GM21576 (cell line): ENCODE measurements at regions not wholly inside any gene's neighbourhood (a gene's known extent, or its start where the extent isn't known, plus 50 kb on each side); places are given as distances from the start of the nearest gene placed in this dataset.

Experiments
- ATAC-seq: cut with Tn5 transposase; IDR thresholded peaks from one replicate; pipeline ENCODE4 v1.9.1; 2021; ENCODE audit warnings: mild to moderate bottlenecking, moderate library complexity; ENCODE audit not compliant: unreplicated experiment

DNA sequence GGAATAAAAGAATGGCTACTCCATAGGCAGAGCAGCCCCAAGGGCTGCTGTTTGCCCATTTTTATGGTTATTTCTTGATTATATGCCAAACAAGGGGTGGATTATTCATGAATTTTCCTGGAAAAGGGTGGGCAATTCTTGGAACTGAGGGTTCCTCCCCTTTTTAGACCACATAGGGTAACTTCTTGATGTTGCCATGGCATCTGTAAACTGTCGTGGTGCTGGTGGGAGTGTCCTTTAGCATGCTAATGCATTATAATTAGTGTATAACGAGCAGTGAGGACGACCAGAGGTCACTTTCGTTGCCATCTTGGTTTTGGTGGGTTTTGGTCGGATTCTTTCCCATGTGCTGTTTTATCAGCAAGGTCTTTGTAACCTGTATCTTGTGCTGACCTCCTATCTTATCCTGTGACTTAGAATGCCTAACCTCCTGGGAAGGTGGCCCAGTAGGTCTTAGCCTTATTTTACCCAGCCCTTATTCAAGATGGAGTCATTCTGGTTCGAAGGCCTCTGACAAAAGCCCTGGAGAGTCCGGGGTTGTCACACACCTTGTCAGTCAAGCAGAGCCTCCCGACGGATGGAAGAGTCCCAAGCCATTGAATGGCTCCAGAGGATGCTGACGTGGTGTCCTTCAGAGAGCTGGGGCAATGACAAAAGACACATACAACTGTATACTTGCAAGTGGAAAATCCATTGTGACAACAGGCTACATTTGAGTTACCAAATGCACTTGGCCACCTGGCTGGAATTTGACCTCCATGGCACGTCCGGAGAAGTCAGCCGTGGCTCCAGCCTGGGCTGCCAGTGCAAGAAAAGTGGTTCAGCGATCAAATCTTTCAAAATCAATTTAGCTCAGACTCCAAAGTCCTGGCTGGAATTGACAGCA, 67.1 kb upstream of the CLINT1 start:
- no peak for ATAC-seq

DNA sequence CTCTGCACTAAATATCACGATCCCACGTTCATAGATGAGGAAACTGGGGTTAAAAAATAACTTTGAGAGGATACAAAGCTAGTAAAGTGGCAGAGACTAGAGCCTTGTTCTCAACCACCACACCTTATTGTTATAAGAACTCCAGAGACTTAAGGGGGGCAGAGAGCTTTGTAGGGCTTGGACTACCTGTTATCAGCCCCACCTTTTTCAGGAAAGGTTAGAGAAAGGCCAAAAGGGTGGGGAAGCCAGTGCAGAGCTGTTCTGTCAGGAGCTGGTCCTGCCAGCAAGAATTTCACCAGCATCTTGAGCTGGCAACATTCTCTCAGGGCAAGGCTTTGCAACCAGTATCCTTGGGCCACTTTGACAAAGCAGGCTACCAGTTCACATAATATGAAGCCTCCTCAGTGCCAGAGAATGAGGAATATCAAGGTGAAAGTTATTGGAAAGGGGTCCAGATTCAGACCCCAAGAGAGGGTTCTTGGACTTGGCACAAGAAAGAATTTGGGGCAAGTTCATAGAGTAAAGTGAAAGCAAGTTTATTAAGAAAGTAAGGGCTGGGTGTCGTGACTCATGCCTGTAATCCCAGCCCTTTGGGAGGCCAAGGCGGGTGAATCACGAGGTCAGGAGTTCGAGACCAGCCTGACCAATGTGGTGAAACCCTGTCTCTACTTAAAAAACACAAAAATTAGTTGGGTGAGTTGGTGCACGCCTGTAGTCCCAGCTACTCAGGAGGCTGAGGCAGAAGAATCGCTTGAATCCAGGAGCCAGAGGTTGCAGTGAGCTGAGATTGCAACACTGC, 66.2 kb upstream of the CLINT1 start:
- no peak for ATAC-seq

DNA sequence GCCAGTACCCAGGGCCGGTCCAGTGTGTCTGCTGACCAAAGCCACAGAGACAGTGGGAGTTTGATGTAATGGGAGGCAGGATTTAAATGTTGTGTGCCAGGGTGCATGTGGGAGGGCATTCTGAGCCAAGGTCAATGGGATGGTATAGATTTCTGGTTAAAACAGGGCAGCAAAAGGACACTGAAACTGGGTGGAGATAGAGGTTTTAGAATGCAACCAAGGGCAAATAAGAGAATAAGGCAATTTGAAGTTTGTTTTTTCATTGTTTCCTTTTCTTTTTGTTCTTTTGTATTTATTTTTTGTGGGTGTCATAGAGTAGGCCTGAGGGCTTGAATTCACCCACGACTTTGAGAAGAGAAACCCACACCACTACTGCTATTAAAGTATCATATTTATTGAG, 65.5 kb upstream of the CLINT1 start:
- no peak for ATAC-seq

DNA sequence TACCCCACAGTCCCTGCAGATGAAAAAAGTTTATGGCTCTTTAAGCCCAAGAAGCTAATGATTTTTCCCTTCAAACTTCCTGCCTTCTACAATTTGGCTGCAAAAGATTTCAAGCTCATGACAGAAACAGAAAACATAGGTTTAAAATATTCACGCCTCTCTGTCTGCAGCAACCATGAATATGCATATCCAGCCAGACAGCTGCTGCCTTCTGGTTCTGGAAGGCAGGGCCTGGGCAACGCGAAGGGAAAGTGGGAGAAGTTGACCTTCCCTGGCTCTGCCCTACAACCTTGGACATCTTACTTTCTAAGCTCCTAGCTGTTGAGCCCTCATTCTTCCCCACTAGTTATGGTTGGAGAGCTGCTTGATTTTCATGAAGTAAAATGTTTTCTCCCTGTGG, 64.8 kb upstream of the CLINT1 start:
- ATAC-seq = no peak

DNA sequence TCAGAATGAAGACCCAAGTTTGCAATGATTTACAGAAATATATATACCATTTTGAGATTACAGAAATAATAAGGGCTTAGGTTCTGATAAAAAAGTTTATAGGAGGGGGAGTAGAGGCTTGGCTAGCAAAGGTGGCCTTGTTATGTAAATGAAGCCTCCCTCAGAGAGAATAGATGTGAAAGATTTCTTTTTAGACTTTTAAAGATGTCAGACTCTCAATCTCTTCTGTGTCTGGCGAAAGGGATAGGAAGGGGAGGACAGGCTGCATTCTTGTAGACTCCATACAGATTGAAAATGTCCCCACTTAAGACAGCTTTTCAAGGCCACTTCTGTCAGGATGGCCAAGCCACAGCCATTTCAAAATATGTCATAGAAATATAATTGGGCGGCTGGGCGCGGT, 63.1 kb upstream of the CLINT1 start:
- ATAC-seq = no peak

DNA sequence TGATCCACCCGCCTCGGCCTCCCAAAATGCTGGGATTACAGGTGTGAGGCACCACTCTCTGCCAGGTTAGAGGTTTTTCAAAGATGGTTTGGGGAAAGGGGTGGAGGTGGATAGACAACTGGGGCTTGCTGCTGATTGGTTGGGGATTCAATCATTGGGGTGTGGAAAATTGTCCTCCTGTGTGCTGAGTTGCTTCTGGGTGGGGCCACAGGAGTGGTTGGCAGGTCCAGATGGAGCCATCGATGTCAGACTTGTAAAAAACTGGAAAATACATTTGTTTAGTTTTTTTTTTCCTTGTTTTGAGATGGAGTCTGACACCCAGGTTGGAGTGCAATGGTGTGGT, 61.9 kb upstream of the CLINT1 start:
- no peak for ATAC-seq

DNA sequence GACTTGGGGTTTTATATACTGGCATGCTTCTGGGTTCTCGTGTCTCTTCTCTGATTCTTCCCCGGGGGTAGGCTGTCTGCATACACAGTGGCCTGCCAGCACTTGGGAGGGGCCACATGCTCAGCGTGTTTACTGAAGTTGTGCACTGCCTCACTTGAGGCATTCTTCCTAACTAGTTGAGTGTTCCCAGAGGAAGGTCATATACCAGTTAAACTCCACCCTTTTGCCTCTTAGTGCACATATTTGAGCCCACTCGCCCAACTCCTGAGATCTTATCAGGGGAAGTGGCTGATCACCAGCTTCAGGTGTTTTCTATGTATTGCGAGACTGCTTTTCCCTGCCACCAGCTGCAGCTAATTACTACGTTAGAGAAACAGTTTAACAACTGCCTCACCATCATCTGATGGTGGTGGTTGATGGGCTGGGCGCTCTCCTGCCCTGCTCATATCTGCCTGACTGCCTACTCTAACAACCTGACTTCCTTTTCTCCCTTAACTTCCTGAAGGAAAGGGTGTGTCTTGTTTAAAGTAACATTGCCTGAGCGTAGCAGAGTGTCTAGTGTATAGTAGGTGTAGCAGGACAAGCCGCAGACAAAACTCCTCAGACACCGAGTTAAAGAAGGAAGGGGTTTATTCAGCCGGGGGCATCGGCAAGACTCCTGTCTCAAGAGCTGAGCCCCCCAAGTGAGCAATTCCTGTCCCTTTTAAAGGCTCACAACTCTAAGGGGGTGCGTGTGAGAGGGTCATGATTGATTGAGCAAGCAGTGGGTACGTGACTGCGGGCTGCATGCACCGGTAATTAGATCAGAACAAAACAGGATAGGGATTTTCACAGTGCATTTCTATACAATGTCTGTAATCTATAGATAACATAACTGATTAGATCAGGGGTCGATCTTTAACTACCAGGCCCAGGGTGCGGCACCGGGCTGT, 60.1 kb upstream of the CLINT1 start:
- no peak for ATAC-seq

DNA sequence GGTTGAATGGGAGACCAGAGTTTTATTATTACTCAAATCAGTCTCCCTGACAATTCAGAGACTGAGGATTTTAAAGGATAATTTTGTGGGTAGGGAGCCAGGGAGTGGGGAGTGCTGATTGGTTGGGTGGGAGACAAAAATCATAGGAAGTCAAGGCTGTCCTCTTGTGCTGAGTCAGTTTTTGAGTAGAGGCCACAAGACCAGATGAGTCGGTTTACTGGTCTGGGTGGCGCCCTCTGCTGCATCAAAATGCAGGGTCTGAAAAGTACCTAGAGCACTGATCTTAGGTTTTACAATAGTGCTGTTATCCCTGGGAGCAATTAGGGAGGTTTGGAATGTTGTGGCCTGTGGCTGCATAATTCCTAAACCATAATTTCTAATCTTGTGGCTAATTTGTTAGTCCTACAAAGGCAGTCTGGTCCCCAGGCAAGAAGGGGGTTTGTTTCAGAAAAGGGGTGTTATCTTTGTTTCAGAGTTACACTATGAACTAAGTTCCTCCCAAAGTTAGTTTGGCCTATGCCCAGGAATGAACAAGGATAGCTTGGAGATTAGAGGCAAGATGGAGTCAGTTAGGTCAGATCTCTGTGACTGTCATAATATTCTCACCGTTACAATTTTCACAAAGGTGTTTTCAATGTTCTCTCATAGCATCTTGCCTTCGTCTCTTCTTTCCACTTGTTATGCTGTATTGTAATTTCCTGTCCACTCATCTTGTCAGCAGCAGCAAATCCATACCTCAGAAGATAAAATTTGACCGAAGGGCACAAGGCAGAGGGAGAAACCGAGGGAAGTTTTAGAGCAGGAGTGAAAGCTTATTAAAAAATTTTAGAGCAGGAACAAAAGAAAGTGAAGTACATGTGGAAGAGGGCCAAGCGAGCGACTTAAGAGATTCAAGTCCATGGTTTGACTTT, 59.2 kb upstream of the CLINT1 start:
- peak; percentile 59 for ATAC-seq

DNA sequence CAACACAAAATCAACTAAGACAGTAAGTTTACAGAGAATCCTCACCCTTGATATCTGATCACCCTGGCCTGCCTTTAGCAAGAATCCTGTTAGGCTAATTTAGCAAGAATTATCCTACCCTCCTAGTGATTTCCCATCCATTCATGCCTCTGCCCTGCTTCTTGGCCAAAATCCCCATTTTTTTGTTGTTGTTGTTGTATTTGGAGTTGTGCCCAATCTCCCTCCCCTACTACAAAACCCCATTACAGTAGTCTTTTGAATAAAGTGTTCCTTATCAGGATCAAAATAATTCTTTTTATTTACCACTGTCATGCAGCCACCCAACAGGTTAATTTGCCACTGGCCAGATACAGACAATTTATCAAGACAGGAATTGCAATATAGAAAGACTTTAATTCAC, 58.5 kb upstream of the CLINT1 start:
- no peak for ATAC-seq

DNA sequence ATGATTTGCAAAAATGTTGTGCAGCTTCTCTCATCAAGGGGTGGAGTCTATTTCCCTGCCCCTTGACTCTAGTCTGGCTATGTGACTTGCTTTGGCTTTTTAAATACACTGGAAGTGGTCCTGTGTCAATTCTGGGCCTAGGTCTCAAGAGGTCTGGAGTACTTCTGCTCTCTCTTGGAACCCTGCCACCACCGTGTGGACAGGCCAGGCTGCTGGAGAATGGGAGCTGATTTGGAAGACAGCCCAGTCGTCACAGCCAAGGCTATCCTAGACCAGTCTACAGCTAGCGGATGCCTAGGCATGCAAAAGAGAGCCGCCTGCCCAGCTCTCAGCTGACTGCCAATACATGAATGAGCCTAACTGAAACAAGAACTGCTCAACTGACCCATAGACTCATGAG, 56.7 kb upstream of the CLINT1 start:
- ATAC-seq = no peak

DNA sequence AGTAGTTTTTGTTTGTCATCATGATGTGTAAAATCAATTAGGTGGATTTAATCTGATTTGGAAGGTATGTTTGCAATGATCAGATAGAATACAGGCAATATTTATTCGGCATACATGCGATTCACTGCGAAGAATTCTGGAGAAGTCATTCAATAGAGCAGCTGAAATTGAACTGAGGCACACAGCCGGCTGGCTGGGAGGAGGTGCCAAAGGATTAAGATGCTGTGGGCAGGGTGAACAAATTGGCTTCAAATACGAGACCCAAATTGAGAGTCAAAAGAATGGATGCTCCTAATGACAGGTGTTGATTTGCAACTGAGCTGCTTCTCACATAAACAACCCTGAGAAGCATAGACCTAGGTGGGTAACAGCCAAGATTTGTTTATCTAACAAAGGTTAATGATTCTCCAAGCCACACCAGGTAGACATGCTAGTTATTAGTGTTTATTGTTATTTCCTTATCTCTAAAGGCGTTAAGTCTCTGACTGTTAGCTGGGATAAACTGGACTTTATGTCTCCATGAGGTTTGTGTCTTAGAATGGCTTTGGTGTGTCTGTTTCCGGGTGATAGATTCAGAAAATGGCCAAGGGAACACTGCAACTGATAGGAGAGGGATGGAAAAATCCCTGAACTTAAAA, 55.3 kb upstream of the CLINT1 start:
- no peak for ATAC-seq

DNA sequence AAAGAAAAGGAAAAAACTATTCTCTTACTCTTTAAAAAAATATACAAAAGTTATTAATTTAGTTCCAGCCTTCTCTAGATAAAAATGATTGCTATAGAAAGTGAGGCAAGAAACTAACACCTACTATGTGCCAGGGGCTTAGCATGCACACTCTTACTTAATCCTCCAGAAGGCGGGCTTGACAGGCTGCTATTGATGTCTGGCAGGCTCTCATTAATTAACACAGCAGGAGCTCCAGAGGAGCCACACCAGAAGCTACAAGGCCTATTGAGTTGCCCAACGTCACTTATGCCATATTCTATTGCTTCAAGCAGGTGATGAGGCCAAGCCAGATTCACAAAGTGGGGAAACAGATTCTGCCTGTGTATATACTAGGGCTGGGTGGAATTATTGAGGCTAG, 54.6 kb upstream of the CLINT1 start:
- no peak for ATAC-seq

DNA sequence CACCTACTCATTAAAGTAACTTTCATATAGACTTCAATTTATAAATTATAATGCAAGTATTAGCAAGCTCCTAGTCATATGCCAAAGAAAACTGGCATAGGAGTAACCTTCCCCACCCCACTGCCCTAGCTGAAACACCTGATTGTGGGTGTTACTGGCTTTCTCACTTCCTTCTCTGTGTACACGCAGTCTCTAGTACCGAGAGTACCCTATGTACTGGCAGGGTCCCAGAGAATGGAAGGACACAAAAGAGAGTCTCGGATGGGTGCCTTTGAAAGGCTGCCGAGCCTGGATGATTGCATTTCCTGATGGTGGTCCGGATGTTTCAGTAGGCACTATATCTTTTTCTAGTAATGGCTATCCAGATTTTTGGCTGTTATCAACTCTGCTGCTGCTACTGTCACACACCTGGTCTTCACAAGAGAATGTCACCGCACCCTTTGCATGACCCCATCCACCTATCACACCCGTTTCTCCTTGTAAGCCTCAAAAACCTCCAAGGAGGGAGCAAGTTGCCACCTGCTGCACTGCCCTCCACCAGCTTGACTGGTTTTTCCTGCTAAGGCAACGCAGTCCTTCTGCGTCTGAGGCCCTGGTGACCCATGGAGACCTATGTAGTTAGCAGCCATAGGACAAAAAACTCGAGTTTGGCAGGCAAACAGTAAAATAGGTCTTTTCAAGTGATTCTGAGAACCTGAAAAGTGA, 53.8 kb upstream of the CLINT1 start:
- peak; percentile 98 for ATAC-seq

DNA sequence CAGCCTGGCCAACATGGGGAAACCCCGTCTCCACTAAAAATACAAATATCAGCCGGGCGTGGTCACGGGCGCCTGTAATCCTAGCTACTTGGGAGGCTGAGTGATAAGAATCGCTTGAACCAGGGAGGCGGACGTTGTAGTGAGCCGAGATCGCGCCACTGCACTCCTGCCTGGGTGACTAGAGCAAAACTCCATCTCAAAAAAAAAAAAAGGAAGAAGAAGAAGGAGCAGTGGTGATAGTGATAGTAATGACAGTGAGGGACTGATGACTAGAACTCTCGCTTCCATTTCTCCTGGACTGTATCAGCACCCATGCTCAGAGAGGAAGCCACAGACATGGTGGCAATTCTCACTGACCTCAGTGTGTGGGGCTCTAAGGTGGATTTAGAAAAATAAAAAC, 52.6 kb upstream of the CLINT1 start:
- ATAC-seq = no peak
